GM12878 (cell line): ENCODE measurements at regions not wholly inside any gene's neighbourhood (a gene's known extent, or its start where the extent isn't known, plus 50 kb on each side); places are given as distances from the start of the nearest gene placed in this dataset.

Experiments
- ATAC-seq: fragments of 200-7000 bp; cut with Tn5 transposase; 3 replicates; pipeline ENCODE4 v1.9.1; 2020; ENCODE audit warnings: mild to moderate bottlenecking, moderate library complexity
- BruUV-seq: library from RNA; stranded (reverse); fragments of 400-500 nt; replicated peaks from 2 replicates; lab custom pipeline; 2021; lab: Mats Ljungman, UMichigan
- CTCF ChIA-PET: fragments of 300-600 bp; sonication (Branson Sonifier 250); formaldehyde crosslinking; extraction: SDS; loops from one replicate; lab custom pipeline; 2021; ENCODE audit warnings: inconsistent platforms; lab: Yijun Ruan, JAX
- POLR2A ChIA-PET: fragments of 350-600 bp; formaldehyde crosslinking; extraction: SDS; loops from one replicate; lab custom pipeline; 2021; ENCODE audit warnings: inconsistent platforms; lab: Charles Lee
- RAD21 ChIA-PET: fragments of 300-600 bp; sonication (Branson Sonifier 250); formaldehyde crosslinking; loops from one replicate; lab custom pipeline; 2023; ENCODE audit warnings: antibody characterized with exemption; ENCODE audit not compliant: unreplicated experiment; lab: Charles Lee
- SMC1A ChIA-PET: fragments of 300-600 bp; sonication (Branson Sonifier 250); formaldehyde crosslinking; loops from one replicate; lab custom pipeline; 2023; ENCODE audit not compliant: unreplicated experiment, uncharacterized antibody; lab: Charles Lee
- DNase-seq: peaks from one replicate; pipeline ENCODE4 v3.0.0-alpha.2; 2011; ENCODE audit warnings: low read depth, low spot score
- FAIRE-seq: peaks from 3 replicates; lab custom pipeline; 2011; peaks lifted over from hg19 to GRCh38; lab: Jason Lieb, UNC
- H2AFZ ChIP-seq: 2 replicates; pipeline ENCODE4 v1.6.0; 2011; ENCODE audit warnings: low read depth, low read length, control low read depth; ENCODE audit not compliant: control insufficient read depth
- H3K27ac ChIP-seq: 2 replicates; pipeline ENCODE4 v1.5.1; 2011; ENCODE audit warnings: control low read depth; ENCODE audit not compliant: control insufficient read depth, insufficient read depth
- H3K27me3 ChIP-seq, 2 experiments: replicated peaks in 1 of 2; 2 replicates each; pipeline versions ENCODE4 v1.6.0 to v1.6.1; 2011; ENCODE audit warnings: low read length in 1 of 2; ENCODE audit not compliant: control insufficient read depth in 2 of 2, insufficient read depth in 2 of 2
- H3K36me3 ChIP-seq, 2 experiments: 2 replicates each; pipeline ENCODE4 v1.5.1; 2011; ENCODE audit warnings: low read length in 1 of 2; ENCODE audit not compliant: control insufficient read depth in 2 of 2, insufficient read depth in 2 of 2
- H3K4me1 ChIP-seq: 2 replicates; pipeline ENCODE4 v1.6.1; 2011; ENCODE audit warnings: mild to moderate bottlenecking, low read length, moderate library complexity, mixed read lengths; ENCODE audit not compliant: control insufficient read depth, insufficient read depth
- H3K4me2 ChIP-seq: 2 replicates; pipeline ENCODE4 v1.6.0; 2011; ENCODE audit warnings: control low read depth; ENCODE audit not compliant: control insufficient read depth, insufficient read depth
- H3K4me3 ChIP-seq: fragments of 200-600 bp; sonication (generic); 2 replicates; pipeline ENCODE4 v1.5.1; 2016
- H3K79me2 ChIP-seq: 2 replicates; pipeline ENCODE4 v1.6.0; 2011; ENCODE audit warnings: low read length; ENCODE audit not compliant: control insufficient read depth, insufficient read depth
- H3K9ac ChIP-seq: 2 replicates; pipeline ENCODE4 v1.8.0; 2011; ENCODE audit warnings: low read length, control low read depth, mixed read lengths; ENCODE audit not compliant: control insufficient read depth, insufficient read depth
- H3K9me3 ChIP-seq: replicated peaks from 3 replicates; pipeline ENCODE4 v1.5.1; 2011; ENCODE audit warnings: mild to moderate bottlenecking, low read length; ENCODE audit not compliant: control insufficient read depth, insufficient read depth
- H4K20me1 ChIP-seq: 2 replicates; pipeline ENCODE4 v1.6.0; 2011; ENCODE audit not compliant: control insufficient read depth, insufficient read depth
- HCFC1 ChIP-seq: fragments of 150-350 bp; IDR thresholded peaks from 2 replicates; pipeline ENCODE4 v1.6.1; 2014; ENCODE audit warnings: low read length
- PAX5 ChIP-seq: IDR thresholded peaks from 2 replicates; pipeline ENCODE4 v1.6.1; 2011; ENCODE audit warnings: low read depth, low read length, borderline replicate concordance
- PML ChIP-seq: IDR thresholded peaks from 2 replicates; pipeline ENCODE4 v1.6.1; 2012; ENCODE audit warnings: low read length, inconsistent platforms
- STAT3 ChIP-seq: IDR thresholded peaks from 2 replicates; pipeline ENCODE4 v1.6.1; 2011; ENCODE audit warnings: low read depth, low read length, improper control_type of control experiment
- ZNF274 ChIP-seq: IDR thresholded peaks from one replicate; pipeline ENCODE4 v1.8.0; 2011; ENCODE audit not compliant: insufficient read length, insufficient read depth
- ZNF384 ChIP-seq: IDR thresholded peaks from 2 replicates; pipeline ENCODE4 v1.6.1; 2012; ENCODE audit warnings: low read depth, mild to moderate bottlenecking, low read length, improper control_type of control experiment, borderline replicate concordance
- WGBS: methylation state at CpG from one replicate; pipeline ENCODE4 v1.1.6; 2016; ENCODE audit warnings: low lambda C conversion rate; ENCODE audit not compliant: insufficient replicate concordance, insufficient coverage; ENCODE audit errors: missing lambda C conversion rate; 5-methylcytosine and 5-hydroxymethylcytosine counted together
- in situ Hi-C: fragments of 300-500 bp; cut with MboI; formaldehyde crosslinking; loops from 9 replicates; pipeline ENCODE4 v1.14.3; 2018; ENCODE audit warnings: mixed read lengths
- intact Hi-C: fragments of 100-400 bp; cut with micrococcal nuclease; formaldehyde crosslinking; loops from one replicate; pipeline ENCODE4 v1.14.2; 2022; ENCODE audit not compliant: unreplicated experiment

DNA sequence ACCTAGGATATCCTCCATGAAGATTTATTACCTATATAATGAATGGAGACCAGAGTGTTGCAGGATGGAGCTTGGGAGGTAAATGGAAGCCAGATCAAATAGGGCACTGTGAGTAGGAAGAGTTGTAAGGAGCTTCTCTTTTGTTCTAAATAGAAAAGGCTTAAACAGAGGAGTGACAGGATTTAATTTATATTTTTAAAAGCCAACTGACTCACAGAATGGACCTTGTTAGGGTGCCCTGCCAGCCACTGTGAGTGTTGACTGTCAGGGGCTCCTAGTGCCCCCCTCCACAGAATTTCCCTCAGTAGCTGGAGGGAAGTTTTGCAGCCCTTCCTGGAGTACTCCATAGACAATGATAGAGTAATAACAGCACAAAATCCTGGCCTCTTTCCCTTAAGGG, 547.5 kb downstream of the MCTP2 start:
- FAIRE-seq: no peak
- Histone ChIP-seq H3K4me2 (no peak overlapping the region), H3K27me3 (no peaks in the 10 kb centered on the region), H3K4me3 (no peak overlapping the region), H3K36me3 (no peaks in the 10 kb centered on the region), H3K4me1 (no peaks in the 10 kb centered on the region), H3K9me3 (no peaks in the 10 kb centered on the region), H3K27ac (no peak overlapping the region), H2AFZ (no peak overlapping the region), H3K9ac (no peak overlapping the region), H4K20me1 (no peaks in the 10 kb centered on the region), H3K79me2 (no peaks in the 10 kb centered on the region)
- TF ChIP-seq HCFC1 (no peak), STAT3 (no peak), PAX5 (no peak)
- ChIA-PET POLR2A (no interaction called here), CTCF (no interaction called here), SMC1A (no interaction called here), RAD21 (no interaction called here)
- ATAC-seq: no peak
- BruUV-seq: no TSS peak
- no peak for DNase-seq
- intact Hi-C loops: no loop called here
- in situ Hi-C loops: no loop called here

GRCh38 chr15:94780166-94780565, 548.8 kb downstream of the MCTP2 start:
- intact Hi-C loops (no loop called here), in situ Hi-C loops (no loop called here)
- ATAC-seq (no peak), DNase-seq (no peak), FAIRE-seq (no peak)
- Histone ChIP-seq H2AFZ (no peak overlapping the region), H3K4me1 (no peaks in the 10 kb centered on the region), H3K79me2 (no peaks in the 10 kb centered on the region), H3K27me3 (no peaks in the 10 kb centered on the region), H3K9me3 (no peaks in the 10 kb centered on the region), H3K9ac (no peak overlapping the region), H3K36me3 (no peaks in the 10 kb centered on the region), H4K20me1 (no peaks in the 10 kb centered on the region), H3K4me3 (no peak overlapping the region), H3K4me2 (no peak overlapping the region), H3K27ac (no peak overlapping the region)
- ChIA-PET SMC1A (no interaction called here), POLR2A (no interaction called here), CTCF (no interaction called here), RAD21 (no interaction called here)
- TF ChIP-seq ZNF384 (no peak), ZNF274 (no peak), PML (no peak)
- 43% methylated on average over 4 of the region's 4 CpGs for WGBS
- BruUV-seq: no TSS peak
